IPS DF 4.7 (cell line): ENCODE measurements at regions not wholly inside any gene's neighbourhood (a gene's known extent, or its start where the extent isn't known, plus 50 kb on each side); places are given as distances from the start of the nearest gene placed in this dataset.
"Not testable (repeated sequence)": the region's sequence is repeated elsewhere in the genome, so short reads cannot be mapped to it uniquely, and the experiment has no call there.

Experiments
- DNase-seq: peaks from one replicate; pipeline ENCODE4 v3.0.0-alpha.2; 2013; ENCODE audit warnings: low spot score; ENCODE audit errors: extremely low read depth

GRCh38 chr14:51342226-51342625, 102.2 kb downstream of the TMX1 start:
- no peak for DNase-seq

GRCh38 chr14:51351997-51352396, 112.0 kb downstream of the TMX1 start:
- DNase-seq: no peak

- DNase-seq: no peak
Observed at GRCh38 chr14:51353901-51354300, 113.9 kb downstream of the TMX1 start.

- no peak for DNase-seq
Observed at GRCh38 chr14:51354846-51355245, 114.8 kb downstream of the TMX1 start.

GRCh38 chr14:51356381-51356780, 116.3 kb downstream of the TMX1 start:
- DNase-seq: no peak

GRCh38 chr14:51357250-51357649, 117.2 kb downstream of the TMX1 start:
- DNase-seq: no peak

GRCh38 chr14:51360592-51360991, 120.5 kb downstream of the TMX1 start:
- DNase-seq: no peak

- DNase-seq: no peak
Observed at GRCh38 chr14:51365241-51365965, 125.4 kb downstream of the TMX1 start.

- DNase-seq: not testable (repeated sequence)
Observed at GRCh38 chr14:51366460-51366859, 126.4 kb downstream of the TMX1 start.

- not testable (repeated sequence) for DNase-seq
Observed at GRCh38 chr14:51366866-51367599, 127.0 kb downstream of the TMX1 start.

GRCh38 chr14:51367600-51367931, 127.5 kb downstream of the TMX1 start:
- no peak for DNase-seq

- no peak for DNase-seq
Observed at GRCh38 chr14:51368721-51369163, 128.7 kb downstream of the TMX1 start.

- DNase-seq: no peak
Observed at GRCh38 chr14:51369814-51370213, 129.8 kb downstream of the TMX1 start.

GRCh38 chr14:51370758-51371386, 130.8 kb downstream of the TMX1 start:
- no peak for DNase-seq

- DNase-seq: not testable (repeated sequence)
Observed at GRCh38 chr14:51377186-51377585, 137.1 kb downstream of the TMX1 start.

- DNase-seq: no peak
Observed at GRCh38 chr14:51382506-51382905, 142.5 kb downstream of the TMX1 start.

GRCh38 chr14:51386411-51386810, 146.4 kb downstream of the TMX1 start:
- no peak for DNase-seq

GRCh38 chr14:51386983-51387735, 147.1 kb downstream of the TMX1 start:
- no peak for DNase-seq

GRCh38 chr14:51392416-51392815, 152.4 kb downstream of the TMX1 start:
- DNase-seq: no peak

GRCh38 chr14:51394384-51394783, 154.3 kb downstream of the TMX1 start:
- DNase-seq: no peak

- DNase-seq: no peak
Observed at GRCh38 chr14:51394804-51395203, 154.8 kb downstream of the TMX1 start.

GRCh38 chr14:51395361-51395849, 155.4 kb downstream of the TMX1 start:
- DNase-seq: no peak
